ENCODE measurements at regions not wholly inside any gene's neighbourhood (a gene's known extent, or its start where the extent isn't known, plus 50 kb on each side); places are given as distances from the start of the nearest gene placed in this dataset.

DNA sequence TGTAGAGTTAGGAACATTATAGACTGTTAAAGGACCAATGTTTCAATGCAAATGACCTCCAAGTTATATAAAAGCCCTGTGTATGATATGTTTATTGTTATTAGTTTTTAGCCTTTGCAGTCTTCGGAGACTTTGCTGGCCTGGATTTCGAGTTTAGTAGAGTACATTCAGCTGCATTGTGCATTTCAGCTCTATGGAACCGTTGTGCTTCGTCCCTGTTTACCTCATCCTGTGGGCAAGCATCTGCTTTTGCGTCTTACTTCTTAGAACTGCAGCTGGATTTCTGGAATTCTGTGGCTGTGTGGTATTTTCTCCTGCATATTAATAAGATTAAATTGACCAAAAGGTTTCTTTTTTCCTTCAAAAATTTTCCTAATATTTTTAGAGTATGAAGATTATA, 138.6 kb downstream of the KCNRG start:
- TF ChIP-seq, protein P1, sequence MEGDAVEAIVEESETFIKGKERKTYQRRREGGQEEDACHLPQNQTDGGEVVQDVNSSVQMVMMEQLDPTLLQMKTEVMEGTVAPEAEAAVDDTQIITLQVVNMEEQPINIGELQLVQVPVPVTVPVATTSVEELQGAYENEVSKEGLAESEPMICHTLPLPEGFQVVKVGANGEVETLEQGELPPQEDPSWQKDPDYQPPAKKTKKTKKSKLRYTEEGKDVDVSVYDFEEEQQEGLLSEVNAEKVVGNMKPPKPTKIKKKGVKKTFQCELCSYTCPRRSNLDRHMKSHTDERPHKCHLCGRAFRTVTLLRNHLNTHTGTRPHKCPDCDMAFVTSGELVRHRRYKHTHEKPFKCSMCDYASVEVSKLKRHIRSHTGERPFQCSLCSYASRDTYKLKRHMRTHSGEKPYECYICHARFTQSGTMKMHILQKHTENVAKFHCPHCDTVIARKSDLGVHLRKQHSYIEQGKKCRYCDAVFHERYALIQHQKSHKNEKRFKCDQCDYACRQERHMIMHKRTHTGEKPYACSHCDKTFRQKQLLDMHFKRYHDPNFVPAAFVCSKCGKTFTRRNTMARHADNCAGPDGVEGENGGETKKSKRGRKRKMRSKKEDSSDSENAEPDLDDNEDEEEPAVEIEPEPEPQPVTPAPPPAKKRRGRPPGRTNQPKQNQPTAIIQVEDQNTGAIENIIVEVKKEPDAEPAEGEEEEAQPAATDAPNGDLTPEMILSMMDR (IDR thresholded peaks at IDR 0.05 in 8 of 11, conservative IDR thresholded peaks at IDR 0.05 in 3 of 11) = no peak
- TF ChIP-seq POLR2A (IDR thresholded peaks at IDR 0.05) = no peak
